H9 (cell line): ENCODE measurements at regions not wholly inside any gene's neighbourhood (a gene's known extent, or its start where the extent isn't known, plus 50 kb on each side); places are given as distances from the start of the nearest gene placed in this dataset.

Source experiments
- DNase-seq: peaks from one replicate; pipeline ENCODE4 v3.0.0-alpha.2; 2017
- H2AFZ ChIP-seq: one replicate; pipeline ENCODE4 v1.6.1; 2013; ENCODE audit warnings: mild to moderate bottlenecking, low read length, control low read depth, moderate library complexity
- H2AK5ac ChIP-seq: 2 replicates; pipeline ENCODE4 v1.6.1; 2013; ENCODE audit warnings: low read length, control low read depth, mixed read lengths; ENCODE audit not compliant: insufficient read length
- H2BK120ac ChIP-seq: one replicate; pipeline ENCODE4 v1.6.1; 2013; ENCODE audit warnings: low read depth, mild to moderate bottlenecking, low read length, control low read depth, inconsistent platforms; ENCODE audit not compliant: poor library complexity, severe bottlenecking
- H2BK12ac ChIP-seq: 2 replicates; pipeline ENCODE4 v1.6.1; 2013; ENCODE audit warnings: low read length, control low read depth, mixed read lengths, low read depth; ENCODE audit not compliant: insufficient read length
- H2BK15ac ChIP-seq: 2 replicates; pipeline ENCODE4 v1.6.1; 2013; ENCODE audit warnings: low read depth, low read length, control low read depth
- H2BK20ac ChIP-seq: one replicate; pipeline ENCODE4 v1.6.1; 2013; ENCODE audit warnings: low read depth, mild to moderate bottlenecking, low read length, control low read depth, inconsistent platforms; ENCODE audit not compliant: poor library complexity, severe bottlenecking
- H2BK5ac ChIP-seq: 2 replicates; pipeline ENCODE4 v1.6.1; 2013; ENCODE audit warnings: low read length, control low read depth, mixed read lengths; ENCODE audit not compliant: insufficient read length
- H3K14ac ChIP-seq: 2 replicates; pipeline ENCODE4 v1.6.1; 2013; ENCODE audit warnings: low read length, control low read depth; ENCODE audit not compliant: insufficient read depth
- H3K18ac ChIP-seq: 2 replicates; pipeline ENCODE4 v1.6.1; 2013; ENCODE audit warnings: low read depth, mild to moderate bottlenecking, mixed read lengths, low read length, control low read depth; ENCODE audit not compliant: insufficient read length
- H3K23ac ChIP-seq: 2 replicates; pipeline ENCODE4 v1.6.1; 2013; ENCODE audit warnings: low read length, control low read depth, mixed read lengths, low read depth; ENCODE audit not compliant: insufficient read length
- H3K23me2 ChIP-seq: 2 replicates; pipeline ENCODE4 v1.6.1; 2013; ENCODE audit warnings: low read depth, mild to moderate bottlenecking, mixed read lengths, low read length, control low read depth; ENCODE audit not compliant: insufficient read length, poor library complexity, severe bottlenecking
- H3K27ac ChIP-seq: 2 replicates; pipeline ENCODE4 v1.5.1; 2013; ENCODE audit warnings: low read length, control low read depth, mixed read lengths, low read depth; ENCODE audit not compliant: insufficient read length
- H3K27me3 ChIP-seq: 2 replicates; pipeline ENCODE4 v1.6.1; 2013; ENCODE audit warnings: low read length, control low read depth, inconsistent platforms; ENCODE audit not compliant: insufficient read depth
- H3K4ac ChIP-seq: 2 replicates; pipeline ENCODE4 v1.6.1; 2013; ENCODE audit warnings: low read depth, mild to moderate bottlenecking, control low read depth, inconsistent platforms, low read length, moderate library complexity
- H3K4me1 ChIP-seq: 2 replicates; pipeline ENCODE4 v1.6.1; 2013; ENCODE audit warnings: low read length, control low read depth, inconsistent platforms; ENCODE audit not compliant: insufficient read depth
- H3K4me2 ChIP-seq: 2 replicates; pipeline ENCODE4 v1.6.1; 2013; ENCODE audit warnings: low read length, control low read depth, mixed read lengths; ENCODE audit not compliant: insufficient read length, insufficient read depth
- H3K56ac ChIP-seq: 2 replicates; pipeline ENCODE4 v1.6.1; 2013; ENCODE audit warnings: low read depth, mild to moderate bottlenecking, mixed read lengths, low read length, control low read depth; ENCODE audit not compliant: insufficient read length
- H3K79me1 ChIP-seq: 2 replicates; pipeline ENCODE4 v1.6.1; 2013; ENCODE audit warnings: low read depth, mild to moderate bottlenecking, moderate library complexity, low read length, control low read depth, inconsistent platforms; ENCODE audit not compliant: insufficient read depth, poor library complexity, severe bottlenecking
- H3K79me2 ChIP-seq: 2 replicates; pipeline ENCODE4 v1.6.1; 2013; ENCODE audit warnings: low read length, control low read depth, inconsistent platforms; ENCODE audit not compliant: insufficient read depth
- H3K9ac ChIP-seq: 2 replicates; pipeline ENCODE4 v1.6.1; 2013; ENCODE audit warnings: low read length, control low read depth, mixed read lengths; ENCODE audit not compliant: insufficient read length; ENCODE audit errors: extremely low read depth
- H3K9me3 ChIP-seq: one replicate; pipeline ENCODE4 v1.6.1; 2013; ENCODE audit warnings: low read depth, low read length, inconsistent platforms; ENCODE audit not compliant: control insufficient read depth
- H3T11ph ChIP-seq: one replicate; pipeline ENCODE4 v1.6.1; 2013; ENCODE audit warnings: mild to moderate bottlenecking, low read length, control low read depth, inconsistent platforms
- H4K20me1 ChIP-seq: one replicate; pipeline ENCODE4 v1.6.1; 2013; ENCODE audit not compliant: control insufficient read depth, insufficient read length, insufficient read depth
- H4K5ac ChIP-seq: 2 replicates; pipeline ENCODE4 v1.6.1; 2013; ENCODE audit warnings: low read depth, mild to moderate bottlenecking, mixed read lengths, low read length, control low read depth; ENCODE audit not compliant: insufficient read length
- H4K8ac ChIP-seq: replicated peaks from 2 replicates; pipeline ENCODE4 v1.6.1; 2013; ENCODE audit warnings: low read length, control low read depth, mixed read lengths, low read depth; ENCODE audit not compliant: insufficient read length
- H4K91ac ChIP-seq: 2 replicates; pipeline ENCODE4 v1.6.1; 2013; ENCODE audit warnings: low read depth, mild to moderate bottlenecking, moderate library complexity, mixed read lengths, low read length, control low read depth; ENCODE audit not compliant: insufficient read length
- H3K27ac Mint-ChIP-seq, 3 experiments: 2 replicates in 2 of 3; 3 replicates in 1 of 3; pipeline ENCODE4 v1.8.0; 2020 to 2021; ENCODE audit warnings: mixed read lengths in 3 of 3, mild to moderate bottlenecking in 1 of 3, moderate library complexity in 1 of 3
- H3K27me3 Mint-ChIP-seq: 2 replicates; pipeline ENCODE4 v1.8.0; 2021; ENCODE audit warnings: low read depth, mild to moderate bottlenecking, moderate library complexity, mixed read lengths
- H3K36me3 Mint-ChIP-seq, 3 experiments: 2 replicates in 2 of 3; 3 replicates in 1 of 3; pipeline ENCODE4 v1.8.0; 2020 to 2021; ENCODE audit warnings: low read depth in 3 of 3, mixed read lengths in 3 of 3; ENCODE audit not compliant: insufficient read depth in 1 of 3
- H3K4me1 Mint-ChIP-seq, 2 experiments: 2 replicates each; pipeline ENCODE4 v1.8.0; 2020; ENCODE audit warnings: mixed read lengths in 2 of 2
- H3K4me3 Mint-ChIP-seq, 2 experiments: 2 replicates in 1 of 2; 3 replicates in 1 of 2; pipeline ENCODE4 v1.8.0; 2020 to 2021; ENCODE audit warnings: mild to moderate bottlenecking in 2 of 2, mixed read lengths in 2 of 2, moderate library complexity in 1 of 2
- H3K9me3 Mint-ChIP-seq, 2 experiments: 2 replicates in 1 of 2; 3 replicates in 1 of 2; pipeline ENCODE4 v1.8.0; 2020; ENCODE audit warnings: mild to moderate bottlenecking in 2 of 2, mixed read lengths in 2 of 2, moderate library complexity in 1 of 2
- CTCF ChIP-seq: fragments of 200-600 bp; sonication (generic); conservative IDR thresholded peaks from 3 replicates; pipeline ENCODE4 v1.8.0; 2021; ENCODE audit warnings: antibody characterized with exemption, mild to moderate bottlenecking
- WGBS: extraction: QIAGEN DNeasy Blood & Tissue Kit; methylation state at CpG from one replicate; pipeline ENCODE4 v1.1.7; 2013; ENCODE audit warnings: missing lambda C conversion rate, low lambda C conversion rate, mixed read lengths; ENCODE audit not compliant: insufficient read length; ENCODE audit errors: extremely low coverage; 5-methylcytosine and 5-hydroxymethylcytosine counted together

- Mint-ChIP-seq H3K4me1 (peaks cover 8 to 13% of the 10 kb centered on the region in 2 experiments), H3K27ac (peak overlapping the region in 1 of 3 experiments; percentile 15; a peak in 1 of 7 replicates), H3K27me3 (peaks cover 31% of the 10 kb centered on the region), H3K4me3 (no peak overlapping the region), H3K36me3 (peaks cover 8 to 15% (median 15%) of the 10 kb centered on the region in 3 experiments), H3K9me3 (peaks cover 36 to 44% of the 10 kb centered on the region in 2 experiments)
- Histone ChIP-seq H3K23ac (no peak overlapping the region), H2BK15ac (no peak overlapping the region), H3K4me1 (no peaks in the 10 kb centered on the region), H3K23me2 (no peaks in the 10 kb centered on the region), H2AFZ (no peak overlapping the region), H3K79me1 (no peaks in the 10 kb centered on the region), H2BK120ac (no peak overlapping the region), H4K5ac (no peak overlapping the region), H3K56ac (no peak overlapping the region), H3T11ph (no peak overlapping the region), H3K9me3 (peaks cover 11% of the 10 kb centered on the region), H4K91ac (no peak overlapping the region), H2BK20ac (no peak overlapping the region), H2BK5ac (no peak overlapping the region), H3K4me2 (no peak overlapping the region), H3K27me3 (no peaks in the 10 kb centered on the region), H4K20me1 (no peaks in the 10 kb centered on the region), H3K27ac (no peak overlapping the region), H3K79me2 (no peaks in the 10 kb centered on the region), H2AK5ac (no peak overlapping the region), H4K8ac (no peak overlapping the region), H3K4ac (no peak overlapping the region), H3K9ac (no peak overlapping the region), H2BK12ac (no peak overlapping the region), H3K14ac (no peak overlapping the region), H3K18ac (no peak overlapping the region)
- no peak for DNase-seq
- no CpG with 5 or more reads among the region's 17 CpGs for WGBS
- no peak for TF ChIP-seq CTCF
Observed at GRCh38 chr2:240259201-240259923, 118.9 kb upstream of the OTOS start.
